SW 1271 (cell line): ENCODE measurements at regions not wholly inside any gene's neighbourhood (a gene's known extent, or its start where the extent isn't known, plus 50 kb on each side); places are given as distances from the start of the nearest gene placed in this dataset.

Experiments used
- DNase-seq, 2 experiments: peaks; one replicate each; lab custom pipeline; 2025; lab: John Stamatoyannopoulos, UW

- no peak for DNase-seq
Observed at GRCh38 chr18:40789286-40789685, 1165.7 kb upstream of the PIK3C3 start.

GRCh38 chr18:40782453-40783130 is 1172.4 kb upstream of the PIK3C3 start:
- no peak for DNase-seq

GRCh38 chr18:40769786-40770185 is 1185.2 kb upstream of the PIK3C3 start:
- no peak for DNase-seq

GRCh38 chr18:40760251-40760650 is 1194.8 kb upstream of the PIK3C3 start:
- no peak for DNase-seq

- DNase-seq, result no peak
Observed at GRCh38 chr18:40754477-40754876, 1200.6 kb upstream of the PIK3C3 start.

GRCh38 chr18:40752316-40752715 is 1202.7 kb upstream of the PIK3C3 start:
- DNase-seq, result no peak

GRCh38 chr18:40751186-40751585 is 1203.8 kb upstream of the PIK3C3 start:
- DNase-seq, result no peak

- no peak for DNase-seq
Observed at GRCh38 chr18:40739029-40739428, 1216.0 kb upstream of the PIK3C3 start.

GRCh38 chr18:40738321-40738880 is 1216.6 kb upstream of the PIK3C3 start:
- DNase-seq, result no peak

GRCh38 chr18:40708726-40709125 is 1246.3 kb upstream of the PIK3C3 start:
- DNase-seq, result no peak

- DNase-seq, result no peak
Observed at GRCh38 chr18:40707797-40708196, 1247.2 kb upstream of the PIK3C3 start.

- DNase-seq, result no peak
Observed at GRCh38 chr18:40698129-40698528, 1256.9 kb upstream of the PIK3C3 start.

GRCh38 chr18:40695526-40695925 is 1259.5 kb upstream of the PIK3C3 start:
- DNase-seq, result no peak

- DNase-seq, result no peak
Observed at GRCh38 chr18:40692871-40693270, 1262.2 kb upstream of the PIK3C3 start.

GRCh38 chr18:40690062-40690461 is 1265.0 kb upstream of the PIK3C3 start:
- DNase-seq, result no peak

- DNase-seq, result no peak
Observed at GRCh38 chr18:40687399-40687798, 1267.6 kb upstream of the PIK3C3 start.

GRCh38 chr18:40686836-40687235 is 1268.2 kb upstream of the PIK3C3 start:
- no peak for DNase-seq

- no peak for DNase-seq
Observed at GRCh38 chr18:40685219-40685618, 1269.8 kb upstream of the PIK3C3 start.

- DNase-seq, result no peak
Observed at GRCh38 chr18:40678318-40678717, 1276.7 kb upstream of the PIK3C3 start.

GRCh38 chr18:40676668-40677067 is 1278.4 kb upstream of the PIK3C3 start:
- DNase-seq, result no peak

GRCh38 chr18:40673150-40673549 is 1281.9 kb upstream of the PIK3C3 start:
- DNase-seq, result no peak

GRCh38 chr18:40672590-40672989 is 1282.4 kb upstream of the PIK3C3 start:
- no peak for DNase-seq

- no peak for DNase-seq
Observed at GRCh38 chr18:40670668-40671375, 1284.2 kb upstream of the PIK3C3 start.
